Fibroblast of villous mesenchyme (primary cell): ENCODE measurements at regions not wholly inside any gene's neighbourhood (a gene's known extent, or its start where the extent isn't known, plus 50 kb on each side); places are given as distances from the start of the nearest gene placed in this dataset.

Experiments
- DNase-seq: peaks from one replicate; pipeline ENCODE4 v3.0.0-alpha.2; 2010; ENCODE audit warnings: low read depth
- H3K4me3 ChIP-seq: 2 replicates; pipeline ENCODE4 v1.5.1; 2011; ENCODE audit warnings: low read depth, mild to moderate bottlenecking, low read length
- TF ChIP-seq, protein P1 (sequence below): IDR thresholded peaks from 2 replicates; pipeline ENCODE4 v1.5.1; 2012; ENCODE audit warnings: low read depth, mild to moderate bottlenecking, low read length; ENCODE audit not compliant: insufficient read depth

GRCh38 chr7:46970476-46970875, 611.4 kb downstream of the TNS3 start:
- TF ChIP-seq, protein P1, sequence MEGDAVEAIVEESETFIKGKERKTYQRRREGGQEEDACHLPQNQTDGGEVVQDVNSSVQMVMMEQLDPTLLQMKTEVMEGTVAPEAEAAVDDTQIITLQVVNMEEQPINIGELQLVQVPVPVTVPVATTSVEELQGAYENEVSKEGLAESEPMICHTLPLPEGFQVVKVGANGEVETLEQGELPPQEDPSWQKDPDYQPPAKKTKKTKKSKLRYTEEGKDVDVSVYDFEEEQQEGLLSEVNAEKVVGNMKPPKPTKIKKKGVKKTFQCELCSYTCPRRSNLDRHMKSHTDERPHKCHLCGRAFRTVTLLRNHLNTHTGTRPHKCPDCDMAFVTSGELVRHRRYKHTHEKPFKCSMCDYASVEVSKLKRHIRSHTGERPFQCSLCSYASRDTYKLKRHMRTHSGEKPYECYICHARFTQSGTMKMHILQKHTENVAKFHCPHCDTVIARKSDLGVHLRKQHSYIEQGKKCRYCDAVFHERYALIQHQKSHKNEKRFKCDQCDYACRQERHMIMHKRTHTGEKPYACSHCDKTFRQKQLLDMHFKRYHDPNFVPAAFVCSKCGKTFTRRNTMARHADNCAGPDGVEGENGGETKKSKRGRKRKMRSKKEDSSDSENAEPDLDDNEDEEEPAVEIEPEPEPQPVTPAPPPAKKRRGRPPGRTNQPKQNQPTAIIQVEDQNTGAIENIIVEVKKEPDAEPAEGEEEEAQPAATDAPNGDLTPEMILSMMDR = no peak
- no peak overlapping the region for H3K4me3 ChIP-seq
- DNase-seq = no peak

DNA sequence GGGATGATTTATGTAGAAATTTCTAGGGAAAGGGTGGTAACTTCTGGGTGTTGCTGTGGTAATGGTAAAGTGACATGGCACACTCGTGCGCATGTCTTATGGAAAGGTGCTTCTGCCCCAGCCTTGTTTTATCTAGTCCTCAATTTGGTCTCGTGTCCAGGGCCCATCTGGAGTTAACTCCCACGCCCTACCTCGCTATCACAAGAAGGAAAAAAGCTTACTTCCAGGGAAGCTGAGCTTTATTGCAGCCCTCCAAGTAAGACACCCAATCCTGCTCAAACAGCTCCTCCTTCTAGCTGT, 611.8 kb downstream of the TNS3 start:
- H3K4me3 ChIP-seq = no peak overlapping the region
- TF ChIP-seq, protein P1 = no peak
- DNase-seq = no peak

- DNase-seq = peak; percentile 75
- H3K4me3 ChIP-seq = no peak overlapping the region
- TF ChIP-seq, protein P1 = no peak
Measured at GRCh38 chr7:46969303-46970130, 612.4 kb downstream of the TNS3 start.

DNA sequence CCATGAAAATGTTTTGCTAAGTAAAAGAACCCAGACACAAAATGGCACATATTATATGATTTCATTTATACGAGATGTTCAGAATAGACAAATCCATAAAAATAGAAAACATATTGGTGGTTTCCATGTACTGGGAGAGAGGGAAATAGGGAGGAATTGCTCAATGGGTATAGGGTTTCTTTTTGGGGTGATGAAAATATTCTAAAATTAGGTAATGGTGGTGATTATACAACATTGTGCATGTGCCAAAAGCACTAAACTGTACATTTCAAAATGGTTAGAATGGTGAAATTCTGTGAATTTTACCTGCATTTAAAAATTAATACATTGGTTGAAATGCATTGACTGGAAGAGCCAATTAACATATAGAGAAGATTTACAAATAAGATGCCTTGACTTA, 613.9 kb downstream of the TNS3 start:
- TF ChIP-seq, protein P1 = no peak
- DNase-seq = no peak
- no peak overlapping the region for H3K4me3 ChIP-seq

DNA sequence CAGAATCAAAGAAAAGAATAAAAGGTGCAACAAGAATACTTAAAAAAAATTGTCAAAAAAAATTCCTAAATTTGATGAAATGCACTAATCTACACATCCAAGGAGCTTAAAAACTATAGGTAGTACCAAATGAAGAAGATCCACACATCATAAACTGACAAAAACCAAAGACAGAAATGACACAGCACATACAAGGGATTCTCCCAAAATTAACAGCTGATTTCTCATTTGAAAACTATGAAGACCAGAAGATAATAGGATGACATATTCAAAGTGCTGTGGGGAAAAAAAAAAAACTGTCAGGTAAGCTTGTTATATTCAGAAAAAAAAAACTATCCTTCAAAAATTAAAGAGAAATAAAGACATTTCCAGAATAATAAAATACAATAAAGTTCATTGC, 618.2 kb downstream of the TNS3 start:
- TF ChIP-seq, protein P1 = no peak
- no peak overlapping the region for H3K4me3 ChIP-seq
- DNase-seq = no peak

GRCh38 chr7:46960970-46961369, 620.9 kb downstream of the TNS3 start:
- TF ChIP-seq, protein P1 = no peak
- H3K4me3 ChIP-seq = no peak overlapping the region
- DNase-seq = peak; percentile 34

GRCh38 chr7:46957195-46957594, 624.7 kb downstream of the TNS3 start:
- H3K4me3 ChIP-seq = no peak overlapping the region
- DNase-seq = no peak
- TF ChIP-seq, protein P1 = no peak
